Neural progenitor cell (in vitro differentiated cells): ENCODE measurements at regions not wholly inside any gene's neighbourhood (a gene's known extent, or its start where the extent isn't known, plus 50 kb on each side); places are given as distances from the start of the nearest gene placed in this dataset.

Experiments used
- CTCF ChIP-seq: fragments of 200-600 bp; sonication (generic); IDR thresholded peaks from 2 replicates; pipeline ENCODE4 v1.5.1; 2017; ENCODE audit warnings: antibody characterized with exemption, mild to moderate bottlenecking
- EZH2phosphoT487 ChIP-seq: fragments of 200-600 bp; sonication (generic); IDR thresholded peaks from 2 replicates; pipeline ENCODE4 v1.6.1; 2017; ENCODE audit warnings: antibody characterized with exemption

- no peak for TF ChIP-seq CTCF
- TF ChIP-seq EZH2phosphoT487: no peak
Measured at GRCh38 chr11:127080735-127081134, 80.2 kb upstream of the KIRREL3 start.
